OCI-LY7 (cell line): ENCODE measurements at regions not wholly inside any gene's neighbourhood (a gene's known extent, or its start where the extent isn't known, plus 50 kb on each side); places are given as distances from the start of the nearest gene placed in this dataset.

Source experiments
- BruUV-seq: library from RNA; stranded (reverse); fragments of 400-500 nt; replicated peaks from 2 replicates; lab custom pipeline; 2021; lab: Mats Ljungman, UMichigan
- CTCF ChIA-PET: fragments of 300-600 bp; sonication (Branson Sonifier 250); formaldehyde crosslinking; loops from one replicate; lab custom pipeline; 2022; ENCODE audit warnings: antibody characterized with exemption; ENCODE audit not compliant: unreplicated experiment; lab: Charles Lee
- POLR2A ChIA-PET: fragments of 300-600 bp; sonication (Branson Sonifier 250); formaldehyde crosslinking; loops from one replicate; lab custom pipeline; 2022; ENCODE audit warnings: antibody characterized with exemption; lab: Charles Lee
- DNase-seq: peaks from one replicate; pipeline ENCODE4 v3.0.0-alpha.2; 2015; ENCODE audit warnings: low spot score
- H2AFZ ChIP-seq: fragments of 200-600 bp; sonication (generic), shearing (Covaris generic); 2 replicates; pipeline ENCODE4 v1.6.1; 2014; ENCODE audit warnings: mild to moderate bottlenecking, antibody characterized with exemption, low read length, moderate library complexity
- H3K27ac ChIP-seq: fragments of 200-600 bp; sonication (generic); 2 replicates; pipeline ENCODE4 v1.5.1; 2014; ENCODE audit warnings: mixed run types, low read depth, mild to moderate bottlenecking, moderate library complexity, low read length, inconsistent platforms; ENCODE audit not compliant: poor library complexity, severe bottlenecking
- H3K36me3 ChIP-seq: fragments of 200-600 bp; sonication (generic); 2 replicates; pipeline ENCODE4 v1.6.1; 2014; ENCODE audit warnings: mild to moderate bottlenecking, antibody characterized with exemption, low read length, moderate library complexity, mixed read lengths; ENCODE audit not compliant: insufficient read depth
- H3K4me1 ChIP-seq: fragments of 200-600 bp; sonication (generic); 2 replicates; pipeline ENCODE4 v1.5.1; 2014; ENCODE audit warnings: mild to moderate bottlenecking, low read length; ENCODE audit not compliant: insufficient read depth, poor library complexity, severe bottlenecking
- H3K4me2 ChIP-seq: fragments of 200-600 bp; sonication (generic); 2 replicates; pipeline ENCODE4 v1.6.1; 2014; ENCODE audit warnings: mild to moderate bottlenecking, low read length
- H3K4me3 ChIP-seq: fragments of 200-600 bp; sonication (generic); 2 replicates; pipeline ENCODE4 v1.5.1; 2014; ENCODE audit warnings: mild to moderate bottlenecking, low read depth, low read length; ENCODE audit not compliant: poor library complexity, severe bottlenecking
- H3K79me2 ChIP-seq: fragments of 200-600 bp; sonication (generic); 2 replicates; pipeline ENCODE4 v1.6.1; 2016; ENCODE audit warnings: low read depth, mild to moderate bottlenecking, low read length, moderate library complexity, mixed read lengths; ENCODE audit not compliant: insufficient read depth
- H3K9me2 ChIP-seq: fragments of 200-600 bp; sonication (generic); 2 replicates; pipeline ENCODE4 v1.6.1; 2016; ENCODE audit warnings: mild to moderate bottlenecking, low read length, mixed read lengths; ENCODE audit not compliant: insufficient read depth
- H3K9me3 ChIP-seq: fragments of 200-600 bp; sonication (generic); 2 replicates; pipeline ENCODE4 v1.6.1; 2014; ENCODE audit warnings: mild to moderate bottlenecking, mixed run types, low read length, mixed read lengths
- H4K20me1 ChIP-seq: fragments of 200-600 bp; sonication (generic); 2 replicates; pipeline ENCODE4 v1.6.1; 2014; ENCODE audit warnings: mild to moderate bottlenecking, antibody characterized with exemption, low read length, moderate library complexity, mixed read lengths; ENCODE audit not compliant: insufficient read depth
- EZH2phosphoT487 ChIP-seq: fragments of 200-600 bp; sonication (generic); IDR thresholded peaks from 2 replicates; pipeline ENCODE4 v1.6.1; 2018; ENCODE audit warnings: low read depth, borderline replicate concordance, mild to moderate bottlenecking, mixed run types, antibody characterized with exemption, low read length, moderate library complexity, mixed read lengths
- intact Hi-C: fragments of 100-400 bp; cut with micrococcal nuclease; formaldehyde crosslinking; loops from one replicate; pipeline ENCODE4 v1.10.0; 2022; ENCODE audit not compliant: unreplicated experiment
- TF ChIP-seq, protein P1 (sequence below): fragments of 200-600 bp; sonication (generic); conservative IDR thresholded peaks from 2 replicates; pipeline ENCODE4 v1.5.1; 2014; ENCODE audit warnings: mild to moderate bottlenecking, antibody characterized with exemption, low read length, moderate library complexity, mixed read lengths

DNA sequence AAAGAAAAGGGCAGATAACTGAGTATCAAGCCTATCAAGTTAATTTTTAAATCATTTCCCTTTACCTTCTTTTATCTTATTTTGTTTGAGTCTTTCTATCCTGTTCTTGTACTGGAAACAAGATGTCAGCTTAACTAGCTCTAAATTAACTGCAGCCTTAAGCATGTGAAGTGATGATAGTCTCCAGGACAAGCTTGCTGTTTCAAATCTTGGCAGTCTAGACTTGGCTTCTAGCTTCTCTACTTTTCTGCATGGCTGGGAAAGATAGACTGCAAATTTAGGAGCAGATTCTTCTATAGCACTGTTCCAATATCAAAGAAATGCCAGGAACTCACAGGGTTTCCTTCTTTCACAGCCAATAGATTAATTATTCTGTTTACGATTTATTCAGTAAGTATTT is 1034.4 kb downstream of the TUSC7 start:
- no peaks in the 10 kb centered on the region for H3K9me3 ChIP-seq
- TF ChIP-seq, protein P1, sequence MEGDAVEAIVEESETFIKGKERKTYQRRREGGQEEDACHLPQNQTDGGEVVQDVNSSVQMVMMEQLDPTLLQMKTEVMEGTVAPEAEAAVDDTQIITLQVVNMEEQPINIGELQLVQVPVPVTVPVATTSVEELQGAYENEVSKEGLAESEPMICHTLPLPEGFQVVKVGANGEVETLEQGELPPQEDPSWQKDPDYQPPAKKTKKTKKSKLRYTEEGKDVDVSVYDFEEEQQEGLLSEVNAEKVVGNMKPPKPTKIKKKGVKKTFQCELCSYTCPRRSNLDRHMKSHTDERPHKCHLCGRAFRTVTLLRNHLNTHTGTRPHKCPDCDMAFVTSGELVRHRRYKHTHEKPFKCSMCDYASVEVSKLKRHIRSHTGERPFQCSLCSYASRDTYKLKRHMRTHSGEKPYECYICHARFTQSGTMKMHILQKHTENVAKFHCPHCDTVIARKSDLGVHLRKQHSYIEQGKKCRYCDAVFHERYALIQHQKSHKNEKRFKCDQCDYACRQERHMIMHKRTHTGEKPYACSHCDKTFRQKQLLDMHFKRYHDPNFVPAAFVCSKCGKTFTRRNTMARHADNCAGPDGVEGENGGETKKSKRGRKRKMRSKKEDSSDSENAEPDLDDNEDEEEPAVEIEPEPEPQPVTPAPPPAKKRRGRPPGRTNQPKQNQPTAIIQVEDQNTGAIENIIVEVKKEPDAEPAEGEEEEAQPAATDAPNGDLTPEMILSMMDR: no peak
- no peak for TF ChIP-seq EZH2phosphoT487
- DNase-seq: no peak
- no peaks in the 10 kb centered on the region for H3K36me3 ChIP-seq
- H3K4me1 ChIP-seq: no peaks in the 10 kb centered on the region
- no peak overlapping the region for H3K4me2 ChIP-seq
- CTCF ChIA-PET: no interaction called here
- POLR2A ChIA-PET: interaction anchor here (0.7 kb wide), 1 partner anchor 22 kb away, joined by 3 read pairs; no protein-coding TSS in a partner anchor
- H2AFZ ChIP-seq: no peak overlapping the region
- H3K27ac ChIP-seq: no peak overlapping the region
- H3K79me2 ChIP-seq: no peaks in the 10 kb centered on the region
- BruUV-seq: no TSS peak
- intact Hi-C loops: no loop called here
- H3K4me3 ChIP-seq: no peak overlapping the region
- no peaks in the 10 kb centered on the region for H4K20me1 ChIP-seq
- H3K9me2 ChIP-seq: no peaks in the 10 kb centered on the region

DNA sequence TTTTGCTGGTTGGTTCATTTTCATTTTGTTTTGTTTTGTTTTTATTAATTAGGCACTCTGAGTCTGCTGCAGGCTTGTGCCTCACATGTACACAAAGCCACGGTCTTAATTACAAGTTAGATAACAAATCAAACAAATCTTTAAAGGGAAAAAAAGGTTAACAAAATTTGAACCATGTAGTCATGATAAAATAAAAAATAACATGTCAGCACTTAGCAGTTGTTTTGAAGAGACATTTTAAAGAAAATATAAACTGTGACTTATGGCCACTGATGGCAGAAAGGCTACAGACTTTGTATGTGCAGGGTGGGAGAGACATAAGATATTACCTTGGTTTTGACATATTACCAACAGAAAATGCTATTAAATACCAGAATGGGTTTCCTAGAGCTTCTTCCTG is 1035.4 kb downstream of the TUSC7 start:
- POLR2A ChIA-PET: interaction anchor here (0.6 kb wide), 1 partner anchor 107 kb away, joined by 3 read pairs; no protein-coding TSS in a partner anchor
- intact Hi-C loops: no loop called here

GRCh38 chr3:117745516-117745915 is 1035.9 kb downstream of the TUSC7 start:
- no peaks in the 10 kb centered on the region for H3K79me2 ChIP-seq
- ChIA-PET POLR2A (no interaction called here), CTCF (no interaction called here)
- no peaks in the 10 kb centered on the region for H3K36me3 ChIP-seq
- H2AFZ ChIP-seq: no peak overlapping the region
- intact Hi-C loops: no loop called here
- no peak overlapping the region for H3K27ac ChIP-seq
- H3K9me3 ChIP-seq: no peaks in the 10 kb centered on the region
- H3K4me1 ChIP-seq: no peaks in the 10 kb centered on the region
- no peak overlapping the region for H3K4me2 ChIP-seq
- DNase-seq: no peak
- H3K4me3 ChIP-seq: no peak overlapping the region
- no peaks in the 10 kb centered on the region for H3K9me2 ChIP-seq
- TF ChIP-seq, protein P1: no peak
- no peak for TF ChIP-seq EZH2phosphoT487
- H4K20me1 ChIP-seq: no peaks in the 10 kb centered on the region
- BruUV-seq: no TSS peak

More for the DNA sequence above, 1035.4 kb downstream of the TUSC7 start:
- BruUV-seq: no TSS peak
- H2AFZ ChIP-seq: no peak overlapping the region
- no peak overlapping the region for H3K4me3 ChIP-seq
- DNase-seq: no peak
- no peaks in the 10 kb centered on the region for H3K9me3 ChIP-seq
- no peaks in the 10 kb centered on the region for H3K79me2 ChIP-seq
- TF ChIP-seq EZH2phosphoT487: no peak
- H3K27ac ChIP-seq: no peak overlapping the region
- CTCF ChIA-PET: no interaction called here
- H3K9me2 ChIP-seq: no peaks in the 10 kb centered on the region
- no peaks in the 10 kb centered on the region for H3K36me3 ChIP-seq
- no peaks in the 10 kb centered on the region for H4K20me1 ChIP-seq
- no peaks in the 10 kb centered on the region for H3K4me1 ChIP-seq
- no peak overlapping the region for H3K4me2 ChIP-seq
